GM12878 (cell line): ENCODE measurements at regions not wholly inside any gene's neighbourhood (a gene's known extent, or its start where the extent isn't known, plus 50 kb on each side); places are given as distances from the start of the nearest gene placed in this dataset.

ENCODE experiments used
- ATAC-seq: fragments of 200-7000 bp; cut with Tn5 transposase; 3 replicates; pipeline ENCODE4 v1.9.1; 2020; ENCODE audit warnings: mild to moderate bottlenecking, moderate library complexity
- BruUV-seq: library from RNA; stranded (reverse); fragments of 400-500 nt; replicated peaks from 2 replicates; lab custom pipeline; 2021; lab: Mats Ljungman, UMichigan
- CTCF ChIA-PET: fragments of 300-600 bp; sonication (Branson Sonifier 250); formaldehyde crosslinking; extraction: SDS; loops from one replicate; lab custom pipeline; 2021; ENCODE audit warnings: inconsistent platforms; lab: Yijun Ruan, JAX
- POLR2A ChIA-PET: fragments of 350-600 bp; formaldehyde crosslinking; extraction: SDS; loops from one replicate; lab custom pipeline; 2021; ENCODE audit warnings: inconsistent platforms; lab: Charles Lee
- RAD21 ChIA-PET: fragments of 300-600 bp; sonication (Branson Sonifier 250); formaldehyde crosslinking; loops from one replicate; lab custom pipeline; 2023; ENCODE audit warnings: antibody characterized with exemption; ENCODE audit not compliant: unreplicated experiment; lab: Charles Lee
- SMC1A ChIA-PET: fragments of 300-600 bp; sonication (Branson Sonifier 250); formaldehyde crosslinking; loops from one replicate; lab custom pipeline; 2023; ENCODE audit not compliant: unreplicated experiment, uncharacterized antibody; lab: Charles Lee
- DNase-seq: peaks from one replicate; pipeline ENCODE4 v3.0.0-alpha.2; 2011; ENCODE audit warnings: low read depth, low spot score
- FAIRE-seq: peaks from 3 replicates; lab custom pipeline; 2011; peaks lifted over from hg19 to GRCh38; lab: Jason Lieb, UNC
- H2AFZ ChIP-seq: 2 replicates; pipeline ENCODE4 v1.6.0; 2011; ENCODE audit warnings: low read depth, low read length, control low read depth; ENCODE audit not compliant: control insufficient read depth
- H3K27ac ChIP-seq: 2 replicates; pipeline ENCODE4 v1.5.1; 2011; ENCODE audit warnings: control low read depth; ENCODE audit not compliant: control insufficient read depth, insufficient read depth
- H3K27me3 ChIP-seq, 2 experiments: replicated peaks in 1 of 2; 2 replicates each; pipeline versions ENCODE4 v1.6.0 to v1.6.1; 2011; ENCODE audit warnings: low read length in 1 of 2; ENCODE audit not compliant: control insufficient read depth in 2 of 2, insufficient read depth in 2 of 2
- H3K36me3 ChIP-seq, 2 experiments: 2 replicates each; pipeline ENCODE4 v1.5.1; 2011; ENCODE audit warnings: low read length in 1 of 2; ENCODE audit not compliant: control insufficient read depth in 2 of 2, insufficient read depth in 2 of 2
- H3K4me1 ChIP-seq: 2 replicates; pipeline ENCODE4 v1.6.1; 2011; ENCODE audit warnings: mild to moderate bottlenecking, low read length, moderate library complexity, mixed read lengths; ENCODE audit not compliant: control insufficient read depth, insufficient read depth
- H3K4me2 ChIP-seq: 2 replicates; pipeline ENCODE4 v1.6.0; 2011; ENCODE audit warnings: control low read depth; ENCODE audit not compliant: control insufficient read depth, insufficient read depth
- H3K4me3 ChIP-seq: fragments of 200-600 bp; sonication (generic); 2 replicates; pipeline ENCODE4 v1.5.1; 2016
- H3K79me2 ChIP-seq: 2 replicates; pipeline ENCODE4 v1.6.0; 2011; ENCODE audit warnings: low read length; ENCODE audit not compliant: control insufficient read depth, insufficient read depth
- H3K9ac ChIP-seq: 2 replicates; pipeline ENCODE4 v1.8.0; 2011; ENCODE audit warnings: low read length, control low read depth, mixed read lengths; ENCODE audit not compliant: control insufficient read depth, insufficient read depth
- H3K9me3 ChIP-seq: replicated peaks from 3 replicates; pipeline ENCODE4 v1.5.1; 2011; ENCODE audit warnings: mild to moderate bottlenecking, low read length; ENCODE audit not compliant: control insufficient read depth, insufficient read depth
- H4K20me1 ChIP-seq: 2 replicates; pipeline ENCODE4 v1.6.0; 2011; ENCODE audit not compliant: control insufficient read depth, insufficient read depth
- CHD4 ChIP-seq: fragments of 200-600 bp; sonication (generic); IDR thresholded peaks from 2 replicates; pipeline ENCODE4 v1.6.1; 2016; ENCODE audit warnings: mild to moderate bottlenecking
- FOXK2 ChIP-seq: fragments of 450-650 bp; IDR thresholded peaks from 2 replicates; pipeline ENCODE4 v1.6.1; 2017; ENCODE audit warnings: mild to moderate bottlenecking, moderate library complexity
- IRF5 ChIP-seq: fragments of 450-650 bp; IDR thresholded peaks from 2 replicates; pipeline ENCODE4 v1.6.1; 2017; ENCODE audit warnings: borderline replicate concordance
- MLLT1 ChIP-seq: fragments of 450-650 bp; IDR thresholded peaks from 2 replicates; pipeline ENCODE4 v1.6.1; 2016; ENCODE audit warnings: mild to moderate bottlenecking
- NFXL1 ChIP-seq: fragments of 450-650 bp; IDR thresholded peaks from 2 replicates; pipeline ENCODE4 v1.6.1; 2017; ENCODE audit warnings: antibody characterized with exemption, mild to moderate bottlenecking, borderline replicate concordance
- NRF1 ChIP-seq: conservative IDR thresholded peaks from 2 replicates; pipeline ENCODE4 v1.6.1; 2011; ENCODE audit warnings: mild to moderate bottlenecking, low read depth, low read length, improper control_type of control experiment
- PAX8 ChIP-seq: fragments of 450-650 bp; IDR thresholded peaks from 2 replicates; pipeline ENCODE4 v1.6.1; 2017; ENCODE audit warnings: mild to moderate bottlenecking, moderate library complexity
- PKNOX1 ChIP-seq: fragments of 450-650 bp; IDR thresholded peaks from 2 replicates; pipeline ENCODE4 v1.6.1; 2016; ENCODE audit warnings: mild to moderate bottlenecking
- WGBS: methylation state at CpG from one replicate; pipeline ENCODE4 v1.1.6; 2016; ENCODE audit warnings: low lambda C conversion rate; ENCODE audit not compliant: insufficient replicate concordance, insufficient coverage; ENCODE audit errors: missing lambda C conversion rate; 5-methylcytosine and 5-hydroxymethylcytosine counted together
- in situ Hi-C: fragments of 300-500 bp; cut with MboI; formaldehyde crosslinking; loops from 9 replicates; pipeline ENCODE4 v1.14.3; 2018; ENCODE audit warnings: mixed read lengths
- intact Hi-C: fragments of 100-400 bp; cut with micrococcal nuclease; formaldehyde crosslinking; loops from one replicate; pipeline ENCODE4 v1.14.2; 2022; ENCODE audit not compliant: unreplicated experiment

GRCh38 chr17:71431146-71431545, 689.7 kb upstream of the SOX9 start:
- no peak for TF ChIP-seq MLLT1
- no peak for TF ChIP-seq PAX8
- no peak for TF ChIP-seq CHD4
- no peak for TF ChIP-seq NRF1
- TF ChIP-seq NFXL1, result no peak
- TF ChIP-seq IRF5, result no peak
- no peak for TF ChIP-seq FOXK2
- no peak for TF ChIP-seq PKNOX1
- no peak for ATAC-seq
- ChIA-PET POLR2A (no interaction called here), SMC1A (no interaction called here), CTCF (no interaction called here), RAD21 (no interaction called here)
- no peak overlapping the region for H3K9ac ChIP-seq
- FAIRE-seq, result no peak
- no peaks in the 10 kb centered on the region for H4K20me1 ChIP-seq
- no peak overlapping the region for H3K4me2 ChIP-seq
- no TSS peak for BruUV-seq
- DNase-seq, result no peak
- no peak overlapping the region for H3K4me3 ChIP-seq
- in situ Hi-C loops (no loop called here), intact Hi-C loops (no loop called here)
- no peaks in the 10 kb centered on the region for H3K27me3 ChIP-seq
- no peak overlapping the region for H2AFZ ChIP-seq
- H3K79me2 ChIP-seq, result no peaks in the 10 kb centered on the region
- H3K36me3 ChIP-seq, result no peaks in the 10 kb centered on the region
- WGBS, result 0% methylated on average over 2 of the region's 2 CpGs
- H3K9me3 ChIP-seq, result no peaks in the 10 kb centered on the region
- no peaks in the 10 kb centered on the region for H3K4me1 ChIP-seq
- no peak overlapping the region for H3K27ac ChIP-seq
